ENCODE measurements at regions not wholly inside any gene's neighbourhood (a gene's known extent, or its start where the extent isn't known, plus 50 kb on each side); places are given as distances from the start of the nearest gene placed in this dataset.

DNA sequence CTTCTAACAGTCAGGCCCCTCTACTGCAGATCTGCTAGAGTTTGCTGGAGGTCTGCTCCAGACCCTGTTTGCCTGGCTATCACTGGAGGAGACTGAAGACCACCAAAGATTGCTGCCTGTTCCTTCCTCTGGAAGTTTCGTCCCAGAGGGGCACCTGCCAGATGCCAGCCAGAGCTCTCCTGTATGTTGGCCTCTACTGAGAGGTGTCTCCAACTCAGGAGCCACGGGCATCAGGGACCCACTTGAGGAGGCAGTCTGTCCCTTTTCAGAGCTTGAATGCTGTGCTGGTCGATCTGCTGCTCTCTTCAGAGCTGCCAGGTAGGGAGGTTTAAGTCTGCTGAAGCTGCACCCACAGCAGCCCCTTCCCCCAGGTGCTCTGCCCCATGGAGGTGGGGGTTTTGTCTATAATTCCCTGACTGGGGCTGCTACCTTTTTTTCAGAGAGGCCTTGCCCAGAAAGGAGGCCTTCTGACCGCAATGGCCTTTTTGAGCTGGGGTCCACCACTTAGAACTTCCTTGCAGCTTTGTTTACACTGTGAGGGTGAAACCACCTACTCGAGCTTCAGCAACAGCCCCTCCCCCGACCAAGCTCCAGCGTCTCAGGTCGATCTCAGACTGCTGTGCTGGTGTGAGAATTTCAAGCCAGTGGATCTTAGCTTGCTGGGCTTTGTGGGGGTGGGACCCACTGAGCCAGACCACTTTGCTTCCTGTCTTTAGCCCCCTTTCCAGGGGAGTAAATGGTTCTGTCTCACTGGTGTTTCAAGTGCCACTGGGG is 566.0 kb downstream of the NR4A2 start:
- 2% methylated on average over 8 of the region's 8 CpGs for WGBS (ENCODE audit: insufficient coverage, low coverage, missing lambda C conversion rate)
- no peak overlapping the region for H3K9ac ChIP-seq (ENCODE audit: insufficient read depth in 1 of 2, low read depth in 2 of 2, low read length in 2 of 2)
- no peaks in the 10 kb centered on the region for H3K79me2 ChIP-seq (ENCODE audit: control insufficient read depth, insufficient read depth, low read length)
- H3K36me3 ChIP-seq (ENCODE audit: control insufficient read depth, insufficient read depth, low read length), result no peaks in the 10 kb centered on the region
- in situ Hi-C loops (cut with MboI), result no loop called here
- H2AFZ ChIP-seq (ENCODE audit: low read depth, low read length), result no peak overlapping the region
- no peaks in the 10 kb centered on the region for H3K9me1 ChIP-seq (ENCODE audit: control insufficient read depth, insufficient read depth, low read length)
- FAIRE-seq, result no peak
- H3K4me3 ChIP-seq, result no peak overlapping the region
- CTCF ChIA-PET (ENCODE audit: low intra/inter-chr PET ratio), result no interaction called here
- no peak for DNase-seq (ENCODE audit: extremely low read depth in 1 of 4, low spot score in 3 of 4)
- intact Hi-C loops (cut with micrococcal nuclease), result no loop called here
- POLR2A ChIA-PET, result no interaction called here
- no peak for ATAC-seq
- H3K27me3 ChIP-seq (ENCODE audit: control insufficient read depth in 2 of 2, insufficient read depth in 2 of 2, low read length in 2 of 2), result no peaks in the 10 kb centered on the region
- no peaks in the 10 kb centered on the region for H3K4me1 ChIP-seq (replicated peaks in 1 of 2; ENCODE audit: control insufficient read depth in 2 of 2, insufficient read depth in 2 of 2, low read length in 2 of 2)
- H3K9me3 ChIP-seq (replicated peaks; ENCODE audit: control insufficient read depth, insufficient read depth, low read depth, low read length), result no peaks in the 10 kb centered on the region
- no TSS peak for BruUV-seq (replicated peaks)
- no peaks in the 10 kb centered on the region for H4K20me1 ChIP-seq (replicated peaks; ENCODE audit: control insufficient read depth, insufficient read depth, low read length)
- TF ChIP-seq ZNF699 (CRISPR knock-in tag; IDR thresholded peaks at IDR 0.05; ENCODE audit: insufficient replicate concordance), result no peak
- no peak overlapping the region for H3K27ac ChIP-seq (ENCODE audit: extremely low read depth, low read depth, low read length)
- H3K4me2 ChIP-seq (ENCODE audit: insufficient read depth, low read length), result no peak overlapping the region

GRCh38 chr2:155755481-155755880 is 577.0 kb downstream of the NR4A2 start:
- ChIA-PET POLR2A (no interaction called here), CTCF (ENCODE audit: low intra/inter-chr PET ratio) (no interaction called here)
- H3K79me2 ChIP-seq (ENCODE audit: control insufficient read depth, insufficient read depth, low read length), result no peaks in the 10 kb centered on the region
- BruUV-seq (replicated peaks), result no TSS peak
- H3K36me3 ChIP-seq (ENCODE audit: control insufficient read depth, insufficient read depth, low read length), result no peaks in the 10 kb centered on the region
- H4K20me1 ChIP-seq (replicated peaks; ENCODE audit: control insufficient read depth, insufficient read depth, low read length), result no peaks in the 10 kb centered on the region
- H3K9me1 ChIP-seq (ENCODE audit: control insufficient read depth, insufficient read depth, low read length), result no peaks in the 10 kb centered on the region
- DNase-seq (ENCODE audit: extremely low read depth in 1 of 4, low spot score in 3 of 4) (no peak), FAIRE-seq (no peak), ATAC-seq (no peak)
- no peak overlapping the region for H3K9ac ChIP-seq (ENCODE audit: insufficient read depth in 1 of 2, low read depth in 2 of 2, low read length in 2 of 2)
- no peak overlapping the region for H2AFZ ChIP-seq (ENCODE audit: low read depth, low read length)
- TF ChIP-seq MAFF (IDR thresholded peaks at IDR 0.05; ENCODE audit: low read length) (0 out of 2 replicates have a peak, but pooled peaks have one; percentile 16), MAFK (IDR thresholded peaks at IDR 0.05; ENCODE audit: low read length) (peak; percentile 52), MAFG (tag; conservative IDR thresholded peaks at IDR 0.05) (peak; percentile 25; the same call in 1 of the 2 replicates), ZNF316 (IDR thresholded peaks at IDR 0.05) (peak; percentile 48; the same call in 1 of the 2 replicates)
- TF ChIP-seq, protein P1, sequence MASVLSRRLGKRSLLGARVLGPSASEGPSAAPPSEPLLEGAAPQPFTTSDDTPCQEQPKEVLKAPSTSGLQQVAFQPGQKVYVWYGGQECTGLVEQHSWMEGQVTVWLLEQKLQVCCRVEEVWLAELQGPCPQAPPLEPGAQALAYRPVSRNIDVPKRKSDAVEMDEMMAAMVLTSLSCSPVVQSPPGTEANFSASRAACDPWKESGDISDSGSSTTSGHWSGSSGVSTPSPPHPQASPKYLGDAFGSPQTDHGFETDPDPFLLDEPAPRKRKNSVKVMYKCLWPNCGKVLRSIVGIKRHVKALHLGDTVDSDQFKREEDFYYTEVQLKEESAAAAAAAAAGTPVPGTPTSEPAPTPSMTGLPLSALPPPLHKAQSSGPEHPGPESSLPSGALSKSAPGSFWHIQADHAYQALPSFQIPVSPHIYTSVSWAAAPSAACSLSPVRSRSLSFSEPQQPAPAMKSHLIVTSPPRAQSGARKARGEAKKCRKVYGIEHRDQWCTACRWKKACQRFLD (CRISPR knock-in tag; IDR thresholded peaks at IDR 0.05), result no peak
- TF ChIP-seq, protein P2, sequence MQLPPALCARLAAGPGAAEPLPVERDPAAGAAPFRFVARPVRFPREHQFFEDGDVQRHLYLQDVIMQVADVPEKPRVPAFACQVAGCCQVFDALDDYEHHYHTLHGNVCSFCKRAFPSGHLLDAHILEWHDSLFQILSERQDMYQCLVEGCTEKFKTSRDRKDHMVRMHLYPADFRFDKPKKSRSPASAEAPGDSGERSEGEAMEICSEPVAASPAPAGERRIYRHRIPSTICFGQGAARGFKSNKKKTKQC (CRISPR knock-in tag; IDR thresholded peaks at IDR 0.05), result no peak
- in situ Hi-C loops (cut with MboI), result no loop called here
- no peaks in the 10 kb centered on the region for H3K9me3 ChIP-seq (replicated peaks; ENCODE audit: control insufficient read depth, insufficient read depth, low read depth, low read length)
- no peak overlapping the region for H3K4me2 ChIP-seq (ENCODE audit: insufficient read depth, low read length)
- H3K4me3 ChIP-seq, result no peak overlapping the region
- H3K27me3 ChIP-seq (ENCODE audit: control insufficient read depth in 2 of 2, insufficient read depth in 2 of 2, low read length in 2 of 2), result no peaks in the 10 kb centered on the region
- no peaks in the 10 kb centered on the region for H3K4me1 ChIP-seq (replicated peaks in 1 of 2; ENCODE audit: control insufficient read depth in 2 of 2, insufficient read depth in 2 of 2, low read length in 2 of 2)
- intact Hi-C loops (cut with micrococcal nuclease), result no loop called here
- H3K27ac ChIP-seq (ENCODE audit: extremely low read depth, low read depth, low read length), result no peak overlapping the region

All from K562 (cell line).